CD4-positive, CD25-positive, alpha-beta regulatory T cell (primary cell): ENCODE measurements at regions not wholly inside any gene's neighbourhood (a gene's known extent, or its start where the extent isn't known, plus 50 kb on each side); places are given as distances from the start of the nearest gene placed in this dataset.
"Not testable (repeated sequence)": the region's sequence is repeated elsewhere in the genome, so short reads cannot be mapped to it uniquely, and the experiment has no call there.

ENCODE experiments used
- ATAC-seq, 2 donors: fragments of 150-1000 bp; cut with Tn5 transposase; one replicate each; pipeline ENCODE4 v1.10.0; 2021; ENCODE audit warnings: low read depth in 2 of 2, moderate number of reproducible peaks in 2 of 2, moderate library complexity in 1 of 2
- DNase-seq, 3 donors: peaks; one replicate each; pipeline versions ENCODE4 v3.0.0 to v3.0.0-alpha.2; 2012 to 2022; ENCODE audit warnings: mixed read lengths in 1 of 3
- H3K27ac ChIP-seq: one replicate; pipeline ENCODE4 v1.7.0; 2013; ENCODE audit warnings: mild to moderate bottlenecking, low read length; ENCODE audit not compliant: insufficient read depth, poor library complexity, severe bottlenecking
- H3K27me3 ChIP-seq: one replicate; pipeline ENCODE4 v1.7.0; 2013; ENCODE audit warnings: low read length; ENCODE audit not compliant: control insufficient read depth, insufficient read depth
- H3K36me3 ChIP-seq: one replicate; pipeline ENCODE4 v1.7.0; 2013; ENCODE audit warnings: mild to moderate bottlenecking, low read length, moderate library complexity; ENCODE audit not compliant: control insufficient read depth, insufficient read depth
- H3K4me1 ChIP-seq: 2 replicates; pipeline ENCODE4 v1.7.0; 2013; ENCODE audit warnings: mild to moderate bottlenecking, low read length; ENCODE audit not compliant: insufficient read depth, control insufficient read depth, poor library complexity, severe bottlenecking
- H3K4me3 ChIP-seq: one replicate; pipeline ENCODE4 v1.7.0; 2013; ENCODE audit warnings: low read depth, mild to moderate bottlenecking, low read length, moderate library complexity
- H3K9me3 ChIP-seq, 2 experiments: 1 replicate in 1 of 2; 2 replicates in 1 of 2; pipeline ENCODE4 v1.7.0; 2013; ENCODE audit warnings: low read length in 2 of 2, mild to moderate bottlenecking in 1 of 2, moderate library complexity in 1 of 2; ENCODE audit not compliant: control insufficient read depth in 2 of 2
- H3K27ac Mint-ChIP-seq, 3 donors: one replicate each; pipeline ENCODE4 v1.8.0; 2020 to 2022; ENCODE audit warnings: mild to moderate bottlenecking in 3 of 3, mixed read lengths in 3 of 3, moderate library complexity in 2 of 3
- H3K27me3 Mint-ChIP-seq: one replicate; pipeline ENCODE4 v1.8.0; 2022; ENCODE audit warnings: mild to moderate bottlenecking, mixed read lengths
- H3K36me3 Mint-ChIP-seq: one replicate; pipeline ENCODE4 v1.8.0; 2020; ENCODE audit warnings: mixed read lengths
- H3K4me1 Mint-ChIP-seq, 4 donors: one replicate each; pipeline ENCODE4 v1.8.0; 2020 to 2022; ENCODE audit warnings: mixed read lengths in 4 of 4, mild to moderate bottlenecking in 1 of 4
- H3K4me3 Mint-ChIP-seq, 4 donors: one replicate each; pipeline ENCODE4 v1.8.0; 2020 to 2022; ENCODE audit warnings: mild to moderate bottlenecking in 4 of 4, mixed read lengths in 4 of 4, moderate library complexity in 3 of 4
- H3K9me3 Mint-ChIP-seq, 7 donors: one replicate each; pipeline ENCODE4 v1.8.0; 2020 to 2022; ENCODE audit warnings: mixed read lengths in 7 of 7, mild to moderate bottlenecking in 3 of 7, moderate library complexity in 2 of 7

DNA sequence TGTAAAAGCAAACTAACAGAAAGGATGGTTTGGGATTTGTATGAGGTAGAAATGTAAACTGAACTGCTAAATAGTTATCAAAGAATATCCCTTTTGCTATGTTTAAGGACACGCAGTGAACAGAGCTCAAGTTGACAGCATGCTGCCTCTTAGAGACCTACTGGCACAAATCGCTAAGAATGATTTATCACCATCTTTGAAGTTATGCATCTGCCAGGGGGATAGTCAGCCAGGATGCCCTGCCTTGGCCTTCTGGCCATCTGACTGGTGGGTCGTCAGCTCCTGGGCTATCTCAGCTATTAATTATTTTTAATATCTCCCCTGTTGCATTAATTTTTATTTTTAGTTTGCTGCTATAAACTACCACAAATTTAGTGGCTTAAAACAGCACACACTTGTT is 334.8 kb upstream of the KAZN start:
- Histone ChIP-seq H3K36me3 (no peaks in the 10 kb centered on the region), H3K27me3 (no peaks in the 10 kb centered on the region), H3K4me3 (no peak overlapping the region), H3K4me1 (no peaks in the 10 kb centered on the region), H3K9me3 (no peaks in the 10 kb centered on the region), H3K27ac (no peak overlapping the region)
- DNase-seq (no peak), ATAC-seq (no peak)
- H3K4me3 Mint-ChIP-seq = no peak overlapping the region
- no peaks in the 10 kb centered on the region for H3K27me3 Mint-ChIP-seq
- H3K4me1 Mint-ChIP-seq = no peaks in the 10 kb centered on the region
- H3K36me3 Mint-ChIP-seq = no peaks in the 10 kb centered on the region
- no peak overlapping the region for H3K27ac Mint-ChIP-seq
- peaks cover 0 to 2% (median 0%) of the 10 kb centered on the region in 7 donors for H3K9me3 Mint-ChIP-seq

DNA sequence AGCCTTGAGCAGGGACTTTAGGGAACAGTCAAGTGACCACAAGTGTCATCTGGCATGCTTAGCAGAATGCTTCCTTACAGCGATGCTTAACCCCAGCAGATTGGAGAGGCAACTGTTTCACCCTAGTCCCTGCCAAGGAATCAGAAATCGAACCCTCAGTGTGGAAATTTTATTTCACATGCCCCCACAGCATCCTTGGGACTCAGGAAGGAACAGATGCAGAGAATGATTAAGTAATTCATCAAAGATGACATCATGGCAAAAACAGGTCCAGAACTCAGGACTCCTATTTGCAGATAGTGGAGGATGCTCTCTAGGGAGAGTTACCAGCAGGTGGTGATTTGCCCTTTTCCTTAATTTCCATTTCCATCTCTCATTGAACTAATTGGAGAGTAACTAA is 333.0 kb upstream of the KAZN start:
- DNase-seq = no peak
- no peak overlapping the region for H3K27ac ChIP-seq
- no peaks in the 10 kb centered on the region for H3K4me1 ChIP-seq
- Mint-ChIP-seq H3K4me1 (no peaks in the 10 kb centered on the region), H3K9me3 (peaks cover 0 to 2% (median 0%) of the 10 kb centered on the region in 7 donors), H3K27me3 (no peaks in the 10 kb centered on the region), H3K4me3 (no peak overlapping the region), H3K36me3 (no peaks in the 10 kb centered on the region), H3K27ac (no peak overlapping the region)
- no peak overlapping the region for H3K4me3 ChIP-seq
- H3K9me3 ChIP-seq = no peaks in the 10 kb centered on the region
- ATAC-seq = no peak
- no peaks in the 10 kb centered on the region for H3K36me3 ChIP-seq
- H3K27me3 ChIP-seq = no peaks in the 10 kb centered on the region

DNA sequence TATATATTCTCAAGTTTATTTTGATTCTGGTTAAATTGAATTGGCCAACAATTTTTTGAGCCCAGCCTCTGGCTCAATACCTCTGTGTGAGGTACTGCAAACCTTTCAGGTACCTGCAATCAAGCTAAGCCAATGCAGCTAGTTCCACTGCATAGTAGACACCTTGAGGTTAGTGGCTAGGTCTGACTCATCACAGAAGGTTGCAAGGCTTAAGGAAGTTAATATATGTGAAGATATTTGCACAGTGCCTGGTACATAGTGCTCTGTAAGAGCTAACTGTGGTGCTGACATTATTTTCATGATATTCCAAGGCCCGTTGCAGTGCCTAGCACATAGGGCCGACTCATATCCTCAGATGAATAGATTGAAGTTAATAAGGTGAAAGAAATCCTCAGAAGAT is 330.5 kb upstream of the KAZN start:
- H3K27me3 Mint-ChIP-seq = no peaks in the 10 kb centered on the region
- Histone ChIP-seq H3K36me3 (no peaks in the 10 kb centered on the region), H3K4me3 (no peak overlapping the region), H3K4me1 (no peaks in the 10 kb centered on the region), H3K27ac (no peak overlapping the region), H3K9me3 (no peaks in the 10 kb centered on the region), H3K27me3 (no peaks in the 10 kb centered on the region)
- no peak for ATAC-seq
- no peaks in the 10 kb centered on the region for H3K4me1 Mint-ChIP-seq
- no peak overlapping the region for H3K27ac Mint-ChIP-seq
- no peak for DNase-seq
- H3K36me3 Mint-ChIP-seq = no peaks in the 10 kb centered on the region
- peaks cover 0 to 3% (median 2%) of the 10 kb centered on the region in 7 donors for H3K9me3 Mint-ChIP-seq
- no peak overlapping the region for H3K4me3 Mint-ChIP-seq

DNA sequence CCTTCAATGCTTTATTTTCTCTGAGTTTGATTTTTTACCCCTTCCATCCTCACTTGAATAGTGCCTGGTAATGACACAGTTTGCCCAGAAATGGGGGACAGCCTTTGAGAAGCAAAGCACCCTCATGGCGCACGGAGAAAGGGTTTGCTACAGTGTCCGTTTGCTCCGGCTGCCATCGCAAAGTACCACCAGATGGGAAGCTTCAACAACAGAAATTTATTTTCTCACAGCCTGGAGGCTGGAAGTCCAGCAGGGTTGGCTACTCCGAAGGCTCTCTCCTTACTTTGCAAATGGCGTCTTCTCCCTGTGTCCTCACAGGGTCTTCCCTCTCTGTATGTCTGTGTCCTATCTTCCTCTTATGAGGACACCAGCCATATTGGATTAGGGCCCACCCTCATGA is 327.7 kb upstream of the KAZN start:
- Mint-ChIP-seq H3K27me3 (no peaks in the 10 kb centered on the region), H3K9me3 (peaks cover 0 to 4% (median 1%) of the 10 kb centered on the region in 7 donors), H3K36me3 (no peaks in the 10 kb centered on the region), H3K27ac (no peak overlapping the region), H3K4me3 (no peak overlapping the region), H3K4me1 (no peaks in the 10 kb centered on the region)
- ATAC-seq = no peak
- H3K36me3 ChIP-seq = no peaks in the 10 kb centered on the region
- H3K27ac ChIP-seq = no peak overlapping the region
- no peaks in the 10 kb centered on the region for H3K27me3 ChIP-seq
- H3K4me1 ChIP-seq = no peaks in the 10 kb centered on the region
- H3K9me3 ChIP-seq = no peaks in the 10 kb centered on the region
- no peak overlapping the region for H3K4me3 ChIP-seq
- no peak for DNase-seq

DNA sequence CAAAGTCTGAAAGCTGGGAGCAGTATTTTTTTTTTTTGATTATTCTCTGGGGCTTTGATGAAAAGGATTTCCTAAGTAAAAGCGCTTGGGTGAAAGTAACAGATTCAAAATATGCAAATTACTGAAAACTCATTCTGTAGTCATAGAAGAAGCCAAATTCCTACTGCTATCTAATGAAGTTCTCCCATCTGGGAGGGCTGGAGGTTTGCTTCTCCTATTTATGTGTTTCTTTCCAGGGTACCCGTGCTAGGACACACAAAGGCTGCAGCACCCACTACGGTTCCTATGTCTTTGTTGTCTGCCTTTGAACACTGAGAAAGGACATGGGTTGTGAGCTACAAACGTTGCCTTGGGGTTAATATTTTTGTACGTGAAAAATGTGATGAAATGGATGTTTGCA is 324.7 kb upstream of the KAZN start:
- H3K27ac ChIP-seq = no peak overlapping the region
- Mint-ChIP-seq H3K27ac (no peak overlapping the region), H3K27me3 (no peaks in the 10 kb centered on the region), H3K36me3 (no peaks in the 10 kb centered on the region), H3K4me1 (no peaks in the 10 kb centered on the region), H3K4me3 (no peak overlapping the region), H3K9me3 (peaks cover 0 to 4% (median 1%) of the 10 kb centered on the region in 7 donors)
- no peak for ATAC-seq
- no peak for DNase-seq
- no peaks in the 10 kb centered on the region for H3K9me3 ChIP-seq
- no peak overlapping the region for H3K4me3 ChIP-seq
- H3K27me3 ChIP-seq = no peaks in the 10 kb centered on the region
- H3K4me1 ChIP-seq = no peaks in the 10 kb centered on the region
- H3K36me3 ChIP-seq = no peaks in the 10 kb centered on the region

DNA sequence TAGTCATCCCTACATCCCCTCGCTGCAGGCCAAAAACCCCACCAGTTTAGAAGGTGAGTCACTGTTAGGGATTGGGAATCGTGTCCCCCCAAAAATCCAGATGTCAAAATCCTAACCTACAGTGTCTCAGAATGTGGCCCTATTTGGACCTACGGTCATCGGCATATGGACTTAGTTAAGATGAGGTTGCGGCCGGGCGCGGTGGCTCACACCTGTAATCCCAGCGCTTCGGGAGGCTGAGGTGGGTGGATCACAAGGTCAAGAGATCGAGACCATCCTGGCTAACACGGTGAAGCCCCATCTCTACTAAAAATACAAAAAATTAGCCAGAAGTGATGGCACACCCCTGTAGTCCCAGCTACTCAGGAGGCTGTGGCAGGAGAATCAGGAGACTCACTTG is 318.6 kb upstream of the KAZN start:
- not testable (repeated sequence) for ATAC-seq, H3K36me3 ChIP-seq, H3K36me3 Mint-ChIP-seq, H3K4me3 Mint-ChIP-seq, H3K4me3 ChIP-seq, H3K27me3 ChIP-seq, H3K4me1 ChIP-seq, H3K9me3 Mint-ChIP-seq, H3K4me1 Mint-ChIP-seq, H3K9me3 ChIP-seq, H3K27me3 Mint-ChIP-seq, DNase-seq, H3K27ac ChIP-seq, H3K27ac Mint-ChIP-seq

DNA sequence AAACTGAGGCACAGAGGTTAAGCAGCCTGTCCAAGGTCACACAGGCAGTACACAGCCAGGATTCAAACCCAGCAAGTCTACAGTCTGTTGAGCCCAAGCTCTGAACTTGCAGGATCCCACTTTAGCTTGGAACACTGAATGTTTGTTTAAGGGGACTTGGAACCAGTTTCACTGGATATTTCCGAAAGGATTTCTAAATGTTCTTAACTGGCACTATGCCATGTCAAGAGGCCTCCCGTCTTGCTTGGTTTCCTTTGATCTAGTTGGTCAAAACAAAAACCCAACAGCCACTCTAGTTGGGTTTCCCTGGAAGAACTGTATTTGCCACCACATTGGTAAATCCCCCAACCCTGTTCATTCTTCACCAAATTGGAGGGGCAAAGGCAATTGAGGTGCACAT is 317.6 kb upstream of the KAZN start:
- DNase-seq = no peak
- Histone ChIP-seq H3K27me3 (no peaks in the 10 kb centered on the region), H3K27ac (no peak overlapping the region), H3K4me3 (no peak overlapping the region), H3K36me3 (no peaks in the 10 kb centered on the region), H3K9me3 (no peaks in the 10 kb centered on the region), H3K4me1 (no peaks in the 10 kb centered on the region)
- Mint-ChIP-seq H3K27ac (no peak overlapping the region), H3K27me3 (no peaks in the 10 kb centered on the region), H3K36me3 (no peaks in the 10 kb centered on the region), H3K4me3 (no peak overlapping the region), H3K9me3 (no peaks in the 10 kb centered on the region), H3K4me1 (no peaks in the 10 kb centered on the region)
- no peak for ATAC-seq

DNA sequence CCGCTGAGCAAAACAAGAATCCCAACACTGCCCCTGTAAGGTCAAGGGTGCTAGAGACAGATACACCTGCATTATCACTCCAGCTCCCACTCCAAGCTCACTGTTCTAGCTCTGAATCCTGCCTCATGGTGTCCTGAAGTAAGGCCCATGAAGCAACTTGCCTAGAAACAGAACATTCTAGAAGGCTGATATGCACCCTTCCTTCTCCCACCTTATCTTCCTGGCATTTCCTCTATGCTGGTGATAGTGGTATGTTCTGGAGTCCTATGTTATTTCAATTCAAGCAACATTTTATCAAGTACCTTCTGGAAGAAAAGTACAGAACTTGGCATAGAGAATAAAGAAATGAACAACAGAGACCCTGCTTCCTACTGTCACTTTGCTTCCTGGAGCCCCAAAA is 317.1 kb upstream of the KAZN start:
- Histone ChIP-seq H3K9me3 (no peaks in the 10 kb centered on the region), H3K27me3 (no peaks in the 10 kb centered on the region), H3K4me1 (no peaks in the 10 kb centered on the region), H3K27ac (no peak overlapping the region), H3K36me3 (no peaks in the 10 kb centered on the region), H3K4me3 (no peak overlapping the region)
- H3K4me3 Mint-ChIP-seq = no peak overlapping the region
- H3K36me3 Mint-ChIP-seq = no peaks in the 10 kb centered on the region
- ATAC-seq (no peak), DNase-seq (no peak)
- H3K4me1 Mint-ChIP-seq = no peaks in the 10 kb centered on the region
- H3K27ac Mint-ChIP-seq = no peak overlapping the region
- no peaks in the 10 kb centered on the region for H3K27me3 Mint-ChIP-seq
- H3K9me3 Mint-ChIP-seq = peaks cover 0 to 1% (median 0%) of the 10 kb centered on the region in 7 donors
